Gastroesophageal sphincter (tissue), 3 donors: ENCODE measurements at regions not wholly inside any gene's neighbourhood (a gene's known extent, or its start where the extent isn't known, plus 50 kb on each side); places are given as distances from the start of the nearest gene placed in this dataset.

Experiments used
- POLR2A ChIP-seq, 2 donors: fragments of 450-650 bp; IDR thresholded peaks; one replicate each; pipeline ENCODE4 v1.6.1; 2017; ENCODE audit warnings: antibody characterized with exemption in 2 of 2, mild to moderate bottlenecking in 2 of 2, moderate library complexity in 1 of 2
- TF ChIP-seq, protein P1 (sequence below), 4 experiments: fragments of 200-600 bp in 2 of 4; fragments of 450-650 bp in 2 of 4; sonication (generic) in 1 of 4; IDR thresholded peaks; one replicate each; pipeline ENCODE4 v1.5.1; 2017 to 2019; ENCODE audit warnings: antibody characterized with exemption in 4 of 4, mild to moderate bottlenecking in 2 of 4, moderate library complexity in 2 of 4

DNA sequence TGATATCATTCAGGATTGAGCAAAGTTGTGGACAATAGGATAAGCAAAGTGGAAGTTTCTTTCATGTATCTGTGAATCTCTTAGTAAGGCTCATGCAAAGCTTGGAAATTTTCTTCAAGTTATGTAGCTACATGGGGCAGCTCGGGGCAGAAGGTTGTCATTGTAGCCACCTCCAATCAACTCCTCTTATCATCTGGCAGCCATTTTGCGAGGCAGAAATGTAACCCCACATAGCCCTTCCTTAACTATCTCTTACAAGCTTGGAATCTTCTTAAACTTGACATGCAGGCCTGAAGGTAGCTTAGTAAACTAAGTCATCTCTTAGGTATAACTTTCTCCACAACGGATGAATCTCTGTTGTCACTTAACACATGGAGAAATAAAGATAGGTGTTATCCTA lies 392.8 kb downstream of the AASDHPPT start:
- no peak for TF ChIP-seq POLR2A (IDR thresholded peaks at IDR 0.05)
- TF ChIP-seq, protein P1, sequence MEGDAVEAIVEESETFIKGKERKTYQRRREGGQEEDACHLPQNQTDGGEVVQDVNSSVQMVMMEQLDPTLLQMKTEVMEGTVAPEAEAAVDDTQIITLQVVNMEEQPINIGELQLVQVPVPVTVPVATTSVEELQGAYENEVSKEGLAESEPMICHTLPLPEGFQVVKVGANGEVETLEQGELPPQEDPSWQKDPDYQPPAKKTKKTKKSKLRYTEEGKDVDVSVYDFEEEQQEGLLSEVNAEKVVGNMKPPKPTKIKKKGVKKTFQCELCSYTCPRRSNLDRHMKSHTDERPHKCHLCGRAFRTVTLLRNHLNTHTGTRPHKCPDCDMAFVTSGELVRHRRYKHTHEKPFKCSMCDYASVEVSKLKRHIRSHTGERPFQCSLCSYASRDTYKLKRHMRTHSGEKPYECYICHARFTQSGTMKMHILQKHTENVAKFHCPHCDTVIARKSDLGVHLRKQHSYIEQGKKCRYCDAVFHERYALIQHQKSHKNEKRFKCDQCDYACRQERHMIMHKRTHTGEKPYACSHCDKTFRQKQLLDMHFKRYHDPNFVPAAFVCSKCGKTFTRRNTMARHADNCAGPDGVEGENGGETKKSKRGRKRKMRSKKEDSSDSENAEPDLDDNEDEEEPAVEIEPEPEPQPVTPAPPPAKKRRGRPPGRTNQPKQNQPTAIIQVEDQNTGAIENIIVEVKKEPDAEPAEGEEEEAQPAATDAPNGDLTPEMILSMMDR (IDR thresholded peaks at IDR 0.05): no peak
